Activated CD8-positive, alpha-beta memory T cell treated with anti-CD3 and anti-CD28 coated beads, Interleukin-2, amount 10 ng/mL, durations not matched to agents 7 days and 5 days (primary cell): ENCODE measurements at regions not wholly inside any gene's neighbourhood (a gene's known extent, or its start where the extent isn't known, plus 50 kb on each side); places are given as distances from the start of the nearest gene placed in this dataset.

Experiments used
- ATAC-seq: fragments of 150-1000 bp; cut with Tn5 transposase; one replicate; pipeline ENCODE4 v1.10.0; 2021; ENCODE audit warnings: moderate library complexity
- CTCF ChIA-PET: fragments of 350-600 bp; sonication (Branson Sonifier 250); formaldehyde crosslinking; loops from one replicate; lab custom pipeline; 2021; ENCODE audit warnings: antibody characterized with exemption; lab: Charles Lee
- DNase-seq: peaks from one replicate; pipeline ENCODE4 v3.0.0-alpha.2; 2020
- H3K27ac Mint-ChIP-seq: one replicate; pipeline ENCODE4 v1.8.0; 2021; ENCODE audit warnings: mild to moderate bottlenecking, mixed read lengths
- H3K27me3 Mint-ChIP-seq: one replicate; pipeline ENCODE4 v1.8.0; 2021; ENCODE audit warnings: mixed read lengths
- H3K36me3 Mint-ChIP-seq: one replicate; pipeline ENCODE4 v1.8.0; 2021; ENCODE audit warnings: mild to moderate bottlenecking, mixed read lengths
- H3K4me1 Mint-ChIP-seq: one replicate; pipeline ENCODE4 v1.8.0; 2021; ENCODE audit warnings: mixed read lengths
- H3K4me3 Mint-ChIP-seq: one replicate; pipeline ENCODE4 v1.8.0; 2021; ENCODE audit warnings: mild to moderate bottlenecking, moderate library complexity, mixed read lengths
- H3K9me3 Mint-ChIP-seq: one replicate; pipeline ENCODE4 v1.8.0; 2022; ENCODE audit warnings: low read depth, mixed read lengths

GRCh38 chr2:220334871-220335590, 707.6 kb downstream of the SLC4A3 start:
- no peak for DNase-seq
- H3K4me3 Mint-ChIP-seq = no peak overlapping the region
- no peak for ATAC-seq
- no peaks in the 10 kb centered on the region for H3K27me3 Mint-ChIP-seq
- no peaks in the 10 kb centered on the region for H3K4me1 Mint-ChIP-seq
- CTCF ChIA-PET = no interaction called here
- peaks cover 4% of the 10 kb centered on the region for H3K9me3 Mint-ChIP-seq
- no peaks in the 10 kb centered on the region for H3K36me3 Mint-ChIP-seq
- no peak overlapping the region for H3K27ac Mint-ChIP-seq

- CTCF ChIA-PET = no interaction called here
- H3K4me3 Mint-ChIP-seq = no peak overlapping the region
- no peaks in the 10 kb centered on the region for H3K4me1 Mint-ChIP-seq
- peaks cover 4% of the 10 kb centered on the region for H3K9me3 Mint-ChIP-seq
- no peaks in the 10 kb centered on the region for H3K36me3 Mint-ChIP-seq
- no peak overlapping the region for H3K27ac Mint-ChIP-seq
- ATAC-seq (no peak), DNase-seq (no peak)
- H3K27me3 Mint-ChIP-seq = no peaks in the 10 kb centered on the region
These were observed 708.1 kb downstream of the SLC4A3 start for GRCh38 chr2:220335591-220335915.

- H3K9me3 Mint-ChIP-seq = peaks cover 4% of the 10 kb centered on the region
- H3K4me1 Mint-ChIP-seq = no peaks in the 10 kb centered on the region
- CTCF ChIA-PET = no interaction called here
- DNase-seq (no peak), ATAC-seq (no peak)
- H3K27me3 Mint-ChIP-seq = no peaks in the 10 kb centered on the region
- H3K36me3 Mint-ChIP-seq = no peaks in the 10 kb centered on the region
- no peak overlapping the region for H3K27ac Mint-ChIP-seq
- no peak overlapping the region for H3K4me3 Mint-ChIP-seq
These were observed 709.3 kb downstream of the SLC4A3 start for GRCh38 chr2:220336771-220337170.

GRCh38 chr2:220337611-220338440, 710.4 kb downstream of the SLC4A3 start:
- H3K4me3 Mint-ChIP-seq = no peak overlapping the region
- ATAC-seq = no peak
- CTCF ChIA-PET = no interaction called here

GRCh38 chr2:220341014-220341413, 713.6 kb downstream of the SLC4A3 start:
- Mint-ChIP-seq H3K4me1 (no peaks in the 10 kb centered on the region), H3K36me3 (no peaks in the 10 kb centered on the region)
- no peak for DNase-seq

More at GRCh38 chr2:220337611-220338440, 710.4 kb downstream of the SLC4A3 start:
- Mint-ChIP-seq H3K27me3 (no peaks in the 10 kb centered on the region), H3K27ac (no peak overlapping the region), H3K9me3 (peaks cover 4% of the 10 kb centered on the region), H3K4me1 (no peaks in the 10 kb centered on the region), H3K36me3 (no peaks in the 10 kb centered on the region)
- DNase-seq = no peak

DNA sequence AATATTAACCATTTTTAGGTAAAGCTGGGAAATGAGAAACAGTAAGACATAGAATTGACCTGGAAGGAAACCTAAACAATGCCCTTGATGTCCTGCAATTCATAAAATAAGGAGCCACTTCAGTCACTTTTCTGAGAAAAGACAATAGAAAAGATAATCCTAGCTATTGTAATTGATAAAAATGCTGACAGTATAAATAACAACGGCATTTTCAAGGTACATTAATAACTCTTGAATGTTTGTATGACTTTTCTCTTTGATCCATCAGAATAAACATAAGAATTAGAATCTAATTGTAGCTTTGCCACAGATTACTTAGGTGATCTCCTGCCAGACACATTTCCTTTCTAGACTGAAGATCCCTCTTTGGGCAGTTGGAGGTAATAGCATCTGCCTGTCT, 719.5 kb downstream of the SLC4A3 start:
- no peak overlapping the region for H3K4me3 Mint-ChIP-seq

More at GRCh38 chr2:220341014-220341413, 713.6 kb downstream of the SLC4A3 start:
- Mint-ChIP-seq H3K9me3 (peaks cover 3% of the 10 kb centered on the region), H3K27me3 (no peaks in the 10 kb centered on the region), H3K4me3 (no peak overlapping the region), H3K27ac (no peak overlapping the region)
- ATAC-seq = no peak
- CTCF ChIA-PET = no interaction called here

GRCh38 chr2:220347626-220348025, 720.2 kb downstream of the SLC4A3 start:
- ATAC-seq = no peak
- Mint-ChIP-seq H3K36me3 (no peaks in the 10 kb centered on the region), H3K4me3 (no peak overlapping the region)

More for the DNA sequence above, 719.5 kb downstream of the SLC4A3 start:
- H3K27ac Mint-ChIP-seq = no peak overlapping the region
- no peaks in the 10 kb centered on the region for H3K36me3 Mint-ChIP-seq
- H3K9me3 Mint-ChIP-seq = peaks cover 3% of the 10 kb centered on the region
- ATAC-seq = no peak
- no peaks in the 10 kb centered on the region for H3K27me3 Mint-ChIP-seq
- CTCF ChIA-PET = no interaction called here
- no peaks in the 10 kb centered on the region for H3K4me1 Mint-ChIP-seq
- no peak for DNase-seq

GRCh38 chr2:220348206-220348605, 720.8 kb downstream of the SLC4A3 start:
- no peak for DNase-seq
- no peak overlapping the region for H3K4me3 Mint-ChIP-seq
- peaks cover 2% of the 10 kb centered on the region for H3K9me3 Mint-ChIP-seq
- no peak for ATAC-seq
- no peaks in the 10 kb centered on the region for H3K27me3 Mint-ChIP-seq
- H3K27ac Mint-ChIP-seq = no peak overlapping the region
- CTCF ChIA-PET = no interaction called here
- H3K4me1 Mint-ChIP-seq = no peaks in the 10 kb centered on the region
- no peaks in the 10 kb centered on the region for H3K36me3 Mint-ChIP-seq

More at GRCh38 chr2:220347626-220348025, 720.2 kb downstream of the SLC4A3 start:
- no peak overlapping the region for H3K27ac Mint-ChIP-seq
- CTCF ChIA-PET = no interaction called here
- H3K4me1 Mint-ChIP-seq = no peaks in the 10 kb centered on the region
- peaks cover 3% of the 10 kb centered on the region for H3K9me3 Mint-ChIP-seq
- no peak for DNase-seq
- no peaks in the 10 kb centered on the region for H3K27me3 Mint-ChIP-seq

DNA sequence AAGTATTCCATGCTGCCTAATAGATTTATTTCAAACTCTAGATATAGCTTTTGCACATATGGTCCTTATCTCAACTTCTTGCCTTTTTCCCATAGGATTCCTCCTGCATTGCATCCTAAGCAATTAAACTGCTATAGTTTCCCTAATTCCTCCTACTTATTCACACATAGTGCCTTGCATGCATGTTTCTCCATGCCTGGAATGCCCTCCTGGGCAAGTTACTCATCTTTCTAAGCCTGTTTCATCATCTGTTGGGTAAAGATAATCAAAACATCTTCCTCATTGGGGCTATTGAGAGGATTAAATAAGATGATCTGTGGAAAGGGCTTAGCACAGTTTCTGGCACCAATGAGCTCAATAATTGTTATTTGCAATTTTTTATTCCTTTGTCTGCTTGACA, 726.5 kb downstream of the SLC4A3 start:
- Mint-ChIP-seq H3K27ac (no peak overlapping the region), H3K27me3 (no peaks in the 10 kb centered on the region), H3K4me1 (no peaks in the 10 kb centered on the region), H3K9me3 (no peaks in the 10 kb centered on the region), H3K4me3 (no peak overlapping the region), H3K36me3 (no peaks in the 10 kb centered on the region)
- ATAC-seq (no peak), DNase-seq (no peak)
- CTCF ChIA-PET = no interaction called here

- Mint-ChIP-seq H3K27me3 (no peaks in the 10 kb centered on the region), H3K4me3 (no peak overlapping the region), H3K4me1 (no peaks in the 10 kb centered on the region), H3K9me3 (no peaks in the 10 kb centered on the region), H3K27ac (no peak overlapping the region), H3K36me3 (no peaks in the 10 kb centered on the region)
- ATAC-seq (no peak), DNase-seq (no peak)
- CTCF ChIA-PET = interaction anchor here (1.2 kb wide), 1 partner anchor 13 kb away, joined by 3 read pairs; no protein-coding TSS in a partner anchor
These were observed 728.6 kb downstream of the SLC4A3 start for GRCh38 chr2:220356076-220356475.

DNA sequence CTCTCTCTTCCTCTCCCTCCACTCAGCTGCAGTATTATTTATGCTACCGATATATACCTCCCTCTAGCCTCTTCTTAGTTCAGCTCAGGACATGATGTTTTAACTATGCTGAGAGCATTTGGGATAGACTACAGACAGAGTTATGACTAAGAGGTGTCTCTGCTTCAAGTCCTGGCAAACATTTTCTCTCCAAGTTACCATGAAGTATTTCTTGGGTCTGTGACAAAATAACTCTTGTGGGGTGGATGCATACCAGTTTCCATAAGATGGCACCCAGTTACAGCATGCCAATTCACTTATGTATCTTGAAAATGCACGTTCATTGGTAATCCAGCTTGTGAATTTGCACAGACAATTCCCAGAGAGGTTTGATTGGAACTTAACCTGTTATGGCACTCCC, 737.6 kb downstream of the SLC4A3 start:
- H3K4me1 Mint-ChIP-seq = no peaks in the 10 kb centered on the region
- no peaks in the 10 kb centered on the region for H3K27me3 Mint-ChIP-seq
- H3K9me3 Mint-ChIP-seq = no peaks in the 10 kb centered on the region
- H3K36me3 Mint-ChIP-seq = no peaks in the 10 kb centered on the region
- DNase-seq = no peak
- no peak for ATAC-seq
- no peak overlapping the region for H3K27ac Mint-ChIP-seq
- CTCF ChIA-PET = no interaction called here
- H3K4me3 Mint-ChIP-seq = no peak overlapping the region

GRCh38 chr2:220366765-220367164, 739.3 kb downstream of the SLC4A3 start:
- Mint-ChIP-seq H3K27me3 (no peaks in the 10 kb centered on the region), H3K9me3 (no peaks in the 10 kb centered on the region)

GRCh38 chr2:220370764-220371163, 743.3 kb downstream of the SLC4A3 start:
- no peak overlapping the region for H3K4me3 Mint-ChIP-seq

More at GRCh38 chr2:220366765-220367164, 739.3 kb downstream of the SLC4A3 start:
- Mint-ChIP-seq H3K4me3 (no peak overlapping the region), H3K36me3 (no peaks in the 10 kb centered on the region), H3K4me1 (no peaks in the 10 kb centered on the region), H3K27ac (no peak overlapping the region)
- CTCF ChIA-PET = no interaction called here
- ATAC-seq (no peak), DNase-seq (no peak)

GRCh38 chr2:220371211-220371610, 743.8 kb downstream of the SLC4A3 start:
- Mint-ChIP-seq H3K27ac (no peak overlapping the region), H3K9me3 (peaks cover under 1% of the 10 kb centered on the region), H3K27me3 (no peaks in the 10 kb centered on the region), H3K4me3 (no peak overlapping the region), H3K36me3 (no peaks in the 10 kb centered on the region), H3K4me1 (no peaks in the 10 kb centered on the region)
- no peak for ATAC-seq
- CTCF ChIA-PET = no interaction called here
- no peak for DNase-seq

More at GRCh38 chr2:220370764-220371163, 743.3 kb downstream of the SLC4A3 start:
- DNase-seq (no peak), ATAC-seq (no peak)
- Mint-ChIP-seq H3K9me3 (no peaks in the 10 kb centered on the region), H3K36me3 (no peaks in the 10 kb centered on the region), H3K27me3 (no peaks in the 10 kb centered on the region), H3K27ac (no peak overlapping the region), H3K4me1 (no peaks in the 10 kb centered on the region)
- CTCF ChIA-PET = no interaction called here
